ENCODE measurements at regions not wholly inside any gene's neighbourhood (a gene's known extent, or its start where the extent isn't known, plus 50 kb on each side); places are given as distances from the start of the nearest gene placed in this dataset.

- no peak for DNase-seq (ENCODE audit: low read depth)
Measured at GRCh38 chrX:21056622-21057021, 317.6 kb upstream of the CNKSR2 start.

- no peak for DNase-seq (ENCODE audit: low read depth)
Measured at GRCh38 chrX:21047034-21047455, 327.2 kb upstream of the CNKSR2 start.

GRCh38 chrX:21014326-21014725, 359.9 kb upstream of the CNKSR2 start:
- DNase-seq (ENCODE audit: low read depth): no peak

- no peak for DNase-seq (ENCODE audit: low read depth)
Measured at GRCh38 chrX:21004835-21005234, 369.4 kb upstream of the CNKSR2 start.

- DNase-seq (ENCODE audit: low read depth): no peak
Measured at GRCh38 chrX:20995829-20996228, 378.4 kb upstream of the CNKSR2 start.

GRCh38 chrX:20989361-20989760, 384.9 kb upstream of the CNKSR2 start:
- no peak for DNase-seq (ENCODE audit: low read depth)

GRCh38 chrX:20988804-20989203, 385.4 kb upstream of the CNKSR2 start:
- no peak for DNase-seq (ENCODE audit: low read depth)

- no peak for DNase-seq (ENCODE audit: low read depth)
Measured at GRCh38 chrX:20988118-20988517, 386.1 kb upstream of the CNKSR2 start.

- DNase-seq (ENCODE audit: low read depth): no peak
Measured at GRCh38 chrX:20980426-20980825, 393.8 kb upstream of the CNKSR2 start.

- DNase-seq (ENCODE audit: low read depth): no peak
Measured at GRCh38 chrX:20974326-20974725, 399.9 kb upstream of the CNKSR2 start.

GRCh38 chrX:20973038-20973437, 401.2 kb upstream of the CNKSR2 start:
- DNase-seq (ENCODE audit: low read depth): no peak

- no peak for DNase-seq (ENCODE audit: low read depth)
Measured at GRCh38 chrX:20971250-20971649, 403.0 kb upstream of the CNKSR2 start.

- no peak for DNase-seq (ENCODE audit: low read depth)
Measured at GRCh38 chrX:20969565-20969964, 404.7 kb upstream of the CNKSR2 start.

- no peak for DNase-seq (ENCODE audit: low read depth)
Measured at GRCh38 chrX:20968996-20969395, 405.2 kb upstream of the CNKSR2 start.

GRCh38 chrX:20967725-20968124, 406.5 kb upstream of the CNKSR2 start:
- DNase-seq (ENCODE audit: low read depth): no peak

GRCh38 chrX:20965270-20966044, 408.8 kb upstream of the CNKSR2 start:
- DNase-seq (ENCODE audit: low read depth): no peak

- no peak for DNase-seq (ENCODE audit: low read depth)
Measured at GRCh38 chrX:20954014-20954413, 420.2 kb upstream of the CNKSR2 start.

GRCh38 chrX:20952180-20952579, 422.0 kb upstream of the CNKSR2 start:
- DNase-seq (ENCODE audit: low read depth): no peak

GRCh38 chrX:20951016-20951810, 423.0 kb upstream of the CNKSR2 start:
- no peak for DNase-seq (ENCODE audit: low read depth)

GRCh38 chrX:20947411-20947912, 426.8 kb upstream of the CNKSR2 start:
- DNase-seq (ENCODE audit: low read depth): no peak

- no peak for DNase-seq (ENCODE audit: low read depth)
Measured at GRCh38 chrX:20913760-20914159, 460.5 kb upstream of the CNKSR2 start.

- DNase-seq (ENCODE audit: low read depth): no peak
Measured at GRCh38 chrX:20906571-20906970, 467.6 kb upstream of the CNKSR2 start.

GRCh38 chrX:20884565-20884964, 489.7 kb upstream of the CNKSR2 start:
- DNase-seq (ENCODE audit: low read depth): no peak
